ENCODE measurements at regions not wholly inside any gene's neighbourhood (a gene's known extent, or its start where the extent isn't known, plus 50 kb on each side); places are given as distances from the start of the nearest gene placed in this dataset.
"Not testable (repeated sequence)": the region's sequence is repeated elsewhere in the genome, so short reads cannot be mapped to it uniquely, and the experiment has no call there.

DNA sequence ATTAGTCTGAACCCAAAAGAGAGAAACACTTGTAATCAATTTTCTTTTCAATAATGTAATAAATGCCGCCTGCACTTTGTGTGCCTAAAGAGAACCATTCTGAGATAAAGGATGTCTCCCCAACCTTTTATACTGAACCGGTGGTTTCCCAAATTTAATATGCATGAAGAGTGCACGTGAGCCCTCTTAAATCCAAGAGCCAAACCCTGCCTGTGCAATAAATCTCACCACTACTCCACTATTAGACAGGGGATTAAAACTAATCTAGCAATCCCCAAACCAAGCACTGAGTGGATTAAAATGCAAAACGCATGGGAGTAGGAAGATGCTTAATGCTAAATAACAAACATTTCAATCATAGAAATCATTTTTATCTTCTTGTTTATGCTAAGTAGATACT is 351.0 kb upstream of the PSMD7 start:
- Histone ChIP-seq H3K27ac (no peak overlapping the region), H3K4me1 (ENCODE audit: control insufficient read depth in 1 of 2, insufficient read depth in 1 of 2, low read depth in 1 of 2, low read length in 1 of 2) (no peaks in the 10 kb centered on the region), H3K9me3 (no peaks in the 10 kb centered on the region), H3K4me3 (ENCODE audit: low read depth in 1 of 2, low read length in 1 of 2) (no peak overlapping the region), H3K27me3 (no peaks in the 10 kb centered on the region), H3K36me3 (no peaks in the 10 kb centered on the region)
- TF ChIP-seq, protein P1, sequence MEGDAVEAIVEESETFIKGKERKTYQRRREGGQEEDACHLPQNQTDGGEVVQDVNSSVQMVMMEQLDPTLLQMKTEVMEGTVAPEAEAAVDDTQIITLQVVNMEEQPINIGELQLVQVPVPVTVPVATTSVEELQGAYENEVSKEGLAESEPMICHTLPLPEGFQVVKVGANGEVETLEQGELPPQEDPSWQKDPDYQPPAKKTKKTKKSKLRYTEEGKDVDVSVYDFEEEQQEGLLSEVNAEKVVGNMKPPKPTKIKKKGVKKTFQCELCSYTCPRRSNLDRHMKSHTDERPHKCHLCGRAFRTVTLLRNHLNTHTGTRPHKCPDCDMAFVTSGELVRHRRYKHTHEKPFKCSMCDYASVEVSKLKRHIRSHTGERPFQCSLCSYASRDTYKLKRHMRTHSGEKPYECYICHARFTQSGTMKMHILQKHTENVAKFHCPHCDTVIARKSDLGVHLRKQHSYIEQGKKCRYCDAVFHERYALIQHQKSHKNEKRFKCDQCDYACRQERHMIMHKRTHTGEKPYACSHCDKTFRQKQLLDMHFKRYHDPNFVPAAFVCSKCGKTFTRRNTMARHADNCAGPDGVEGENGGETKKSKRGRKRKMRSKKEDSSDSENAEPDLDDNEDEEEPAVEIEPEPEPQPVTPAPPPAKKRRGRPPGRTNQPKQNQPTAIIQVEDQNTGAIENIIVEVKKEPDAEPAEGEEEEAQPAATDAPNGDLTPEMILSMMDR (IDR thresholded peaks at IDR 0.05), result no peak

DNA sequence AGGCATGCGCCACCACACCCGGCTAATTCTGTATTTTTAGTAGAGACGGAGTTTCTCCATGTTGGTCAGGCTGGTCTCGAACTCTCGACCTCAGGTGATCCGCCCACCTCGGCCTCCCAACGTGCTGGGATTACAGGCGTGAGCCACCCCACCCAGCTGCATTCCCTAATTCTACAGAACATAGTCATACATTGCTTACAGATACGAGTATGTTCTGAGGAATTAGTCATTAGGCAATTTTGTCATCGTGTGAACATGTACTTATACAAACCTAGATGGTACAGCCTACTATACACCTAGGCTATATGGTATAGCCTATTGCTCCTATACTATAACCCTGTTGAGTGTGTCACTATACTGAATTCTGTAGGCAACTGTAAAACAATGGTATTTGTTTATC is 353.4 kb upstream of the PSMD7 start:
- not testable (repeated sequence) for H3K36me3 ChIP-seq; H3K27me3 ChIP-seq; H3K4me1 ChIP-seq (ENCODE audit: control insufficient read depth in 1 of 2, insufficient read depth in 1 of 2, low read depth in 1 of 2, low read length in 1 of 2); H3K9me3 ChIP-seq; H3K4me3 ChIP-seq (ENCODE audit: low read depth in 1 of 2, low read length in 1 of 2); H3K27ac ChIP-seq

DNA sequence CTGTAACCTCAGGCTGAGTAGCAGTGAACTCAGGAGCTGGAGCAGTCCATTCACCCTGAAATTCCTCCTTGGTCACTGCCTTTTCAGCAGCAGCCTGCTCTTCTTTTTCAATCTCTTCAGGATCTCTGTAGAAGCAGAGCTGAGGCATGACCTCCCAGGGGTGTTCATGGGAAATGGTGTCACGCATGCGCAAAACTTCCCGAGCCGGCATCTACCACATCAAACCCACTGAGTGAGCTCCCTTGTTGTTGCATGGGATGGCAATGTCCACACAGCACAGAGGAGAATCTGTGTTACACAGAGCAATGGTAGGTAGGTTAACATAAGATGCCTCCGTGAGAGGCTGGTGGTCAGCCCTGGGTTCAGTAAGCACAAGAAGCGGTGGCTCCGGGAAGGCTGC is 355.8 kb upstream of the PSMD7 start:
- not testable (repeated sequence) for H3K27ac ChIP-seq; H3K4me3 ChIP-seq (ENCODE audit: low read depth in 1 of 2, low read length in 1 of 2); H3K9me3 ChIP-seq; H3K36me3 ChIP-seq; H3K4me1 ChIP-seq (ENCODE audit: control insufficient read depth in 1 of 2, insufficient read depth in 1 of 2, low read depth in 1 of 2, low read length in 1 of 2); H3K27me3 ChIP-seq

DNA sequence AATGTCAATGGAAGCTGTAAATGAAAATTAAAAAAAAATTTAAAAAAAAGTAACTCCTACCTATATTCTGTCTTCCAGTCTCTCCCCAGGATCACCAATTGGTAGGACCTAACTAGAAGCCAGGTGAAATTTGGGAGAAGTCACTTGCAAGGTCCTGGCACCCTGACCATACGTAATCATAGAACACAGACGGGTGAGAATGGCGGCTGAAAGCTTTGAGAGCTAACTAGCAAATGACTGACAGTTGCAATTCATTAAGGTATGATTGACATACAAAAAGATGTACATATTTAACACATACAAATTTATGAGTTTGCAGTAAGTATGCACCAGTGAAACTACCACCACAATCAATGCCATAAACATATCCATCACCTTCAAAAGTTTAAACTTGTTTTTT is 372.7 kb upstream of the PSMD7 start:
- H3K4me3 ChIP-seq (ENCODE audit: low read depth in 1 of 2, low read length in 1 of 2), result no peak overlapping the region
- TF ChIP-seq, protein P1 (IDR thresholded peaks at IDR 0.05), result no peak
- H3K9me3 ChIP-seq, result no peaks in the 10 kb centered on the region
- H3K27ac ChIP-seq, result no peak overlapping the region
- H3K4me1 ChIP-seq (ENCODE audit: control insufficient read depth in 1 of 2, insufficient read depth in 1 of 2, low read depth in 1 of 2, low read length in 1 of 2), result no peaks in the 10 kb centered on the region
- no peaks in the 10 kb centered on the region for H3K27me3 ChIP-seq
- H3K36me3 ChIP-seq, result no peaks in the 10 kb centered on the region

DNA sequence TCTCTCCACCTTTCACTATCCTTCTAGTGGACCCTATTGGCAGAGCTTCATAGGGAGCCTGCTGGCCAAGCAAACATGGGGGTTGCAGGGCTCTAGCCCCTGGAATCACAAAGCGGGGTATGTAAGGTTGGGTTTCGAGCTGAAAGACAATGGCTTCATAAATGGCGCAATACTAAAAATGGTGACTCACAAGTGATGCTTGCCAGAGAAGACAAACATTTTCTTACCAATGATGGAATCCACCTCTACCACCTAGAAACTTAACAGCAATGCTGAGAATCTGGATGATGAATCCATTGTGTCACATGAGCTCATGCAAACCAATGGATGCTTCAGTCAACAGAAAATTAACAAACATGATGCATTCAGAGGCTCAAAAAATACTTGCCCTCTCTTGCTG is 375.3 kb upstream of the PSMD7 start:
- Histone ChIP-seq H3K4me3 (ENCODE audit: low read depth in 1 of 2, low read length in 1 of 2) (no peak overlapping the region), H3K27ac (no peak overlapping the region), H3K4me1 (ENCODE audit: control insufficient read depth in 1 of 2, insufficient read depth in 1 of 2, low read depth in 1 of 2, low read length in 1 of 2) (no peaks in the 10 kb centered on the region), H3K36me3 (no peaks in the 10 kb centered on the region), H3K27me3 (no peaks in the 10 kb centered on the region), H3K9me3 (no peaks in the 10 kb centered on the region)
- TF ChIP-seq, protein P1 (IDR thresholded peaks at IDR 0.05), result no peak

DNA sequence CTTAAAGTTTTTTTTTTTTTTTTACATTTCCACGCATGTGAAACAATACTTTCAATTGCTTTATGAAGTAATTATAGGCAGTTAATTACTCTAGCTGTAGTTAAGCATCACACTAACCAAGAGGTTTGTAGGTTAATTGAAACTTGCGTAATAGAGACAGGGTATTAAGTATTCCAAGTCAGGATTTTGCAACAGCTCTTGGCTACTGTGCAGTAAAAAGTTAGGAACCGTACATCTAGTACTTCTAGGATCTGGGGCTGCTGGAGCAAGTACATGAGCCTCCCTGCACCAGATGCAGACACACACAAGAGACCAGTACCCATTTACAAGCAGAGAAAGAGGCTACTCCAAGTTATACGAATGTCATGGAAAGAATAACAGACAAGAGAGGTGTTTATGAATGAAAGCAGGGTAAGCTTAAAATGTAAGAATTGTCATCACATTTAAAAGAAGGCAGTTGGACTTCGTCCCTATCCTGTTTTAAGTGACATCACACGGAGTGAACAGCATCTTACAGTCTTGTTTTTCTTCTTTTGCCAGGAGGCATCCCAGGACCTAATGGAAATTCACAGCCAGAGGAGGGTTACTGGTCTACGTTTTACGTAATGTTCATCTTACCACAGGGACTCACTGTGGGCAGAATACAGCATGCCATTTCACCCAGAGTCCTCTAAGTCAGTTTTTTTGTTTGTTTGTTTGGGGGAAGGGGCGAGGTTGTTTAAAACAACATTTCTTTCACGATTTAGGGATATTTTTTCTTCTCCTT is 379.6 kb upstream of the PSMD7 start:
- H3K27me3 ChIP-seq, result no peaks in the 10 kb centered on the region
- no peak overlapping the region for H3K4me3 ChIP-seq (ENCODE audit: low read depth in 1 of 2, low read length in 1 of 2)
- no peaks in the 10 kb centered on the region for H3K36me3 ChIP-seq
- H3K27ac ChIP-seq, result no peak overlapping the region
- TF ChIP-seq, protein P1 (IDR thresholded peaks at IDR 0.05), result no peak
- H3K4me1 ChIP-seq (ENCODE audit: control insufficient read depth in 1 of 2, insufficient read depth in 1 of 2, low read depth in 1 of 2, low read length in 1 of 2), result no peaks in the 10 kb centered on the region
- H3K9me3 ChIP-seq, result no peaks in the 10 kb centered on the region

All from neutrophil (primary cell).